ENCODE measurements at regions not wholly inside any gene's neighbourhood (a gene's known extent, or its start where the extent isn't known, plus 50 kb on each side); places are given as distances from the start of the nearest gene placed in this dataset.

DNA sequence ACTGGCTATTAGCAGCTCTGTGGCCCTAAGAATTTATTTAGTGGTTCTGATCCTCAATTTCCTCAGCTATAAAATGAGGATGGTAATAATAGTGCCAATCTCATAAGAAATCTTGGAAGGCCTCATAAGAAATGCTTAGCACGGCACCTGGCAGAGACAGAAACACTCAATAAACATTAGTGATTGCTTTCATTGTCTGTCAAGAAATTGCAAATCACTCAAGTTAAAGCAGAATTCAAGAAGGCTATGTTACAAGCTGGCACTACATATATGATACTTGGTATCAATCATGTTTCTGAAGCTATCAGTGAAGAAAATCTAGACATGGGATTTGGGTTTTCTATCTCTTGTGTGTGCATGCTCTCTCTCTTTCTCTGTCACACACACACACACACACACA lies 267.7 kb upstream of the KCNIP4 start:
- Histone ChIP-seq H3K4me1 (ENCODE audit: insufficient read depth, low read length) (no peaks in the 10 kb centered on the region), H3K27me3 (ENCODE audit: insufficient read depth, low read length, poor library complexity, severe bottlenecking) (no peaks in the 10 kb centered on the region), H3K4me3 (ENCODE audit: low read length) (no peak overlapping the region), H3K27ac (ENCODE audit: low read depth, low read length) (no peak overlapping the region), H3K9me3 (ENCODE audit: low read length) (no peaks in the 10 kb centered on the region), H3K36me3 (ENCODE audit: insufficient read depth, low read length) (no peaks in the 10 kb centered on the region)
- H3K4me3 Mint-ChIP-seq = no peak overlapping the region
- ChIA-PET POLR2A (no interaction called here), CTCF (no interaction called here)
- H3K27me3 Mint-ChIP-seq = peaks cover 0 to 2% of the 10 kb centered on the region in 2 donors
- H3K36me3 Mint-ChIP-seq = no peaks in the 10 kb centered on the region
- DNase-seq = no peak
- no peak overlapping the region for H3K27ac Mint-ChIP-seq
- no peaks in the 10 kb centered on the region for H3K4me1 Mint-ChIP-seq
- H3K9me3 Mint-ChIP-seq = peaks cover 2 to 8% (median 6%) of the 10 kb centered on the region in 5 donors

DNA sequence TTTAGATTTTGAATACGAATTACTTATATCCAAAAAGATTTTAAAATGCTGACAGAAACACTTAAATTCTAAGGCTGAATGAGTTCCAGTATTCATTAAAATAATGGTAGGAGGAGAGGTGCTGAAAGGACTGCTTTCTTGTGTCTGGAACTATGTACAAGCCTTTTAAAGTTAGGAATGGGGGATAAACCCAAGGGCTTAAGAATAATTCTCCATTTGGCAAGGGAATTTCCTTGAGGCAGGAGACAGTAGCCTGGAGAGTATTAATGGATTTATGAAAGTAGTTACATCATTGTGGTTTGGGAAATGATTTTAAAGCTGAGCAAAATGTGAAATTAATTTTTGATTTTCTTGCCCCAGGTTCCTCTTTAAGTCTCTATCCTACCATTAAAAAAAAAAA lies 266.5 kb upstream of the KCNIP4 start:
- Mint-ChIP-seq H3K27ac (no peak overlapping the region), H3K9me3 (peaks cover 2 to 9% (median 6%) of the 10 kb centered on the region in 5 donors), H3K4me1 (no peaks in the 10 kb centered on the region), H3K4me3 (no peak overlapping the region), H3K36me3 (no peaks in the 10 kb centered on the region), H3K27me3 (peaks cover 0 to 2% of the 10 kb centered on the region in 2 donors)
- Histone ChIP-seq H3K4me3 (ENCODE audit: low read length) (no peak overlapping the region), H3K4me1 (ENCODE audit: insufficient read depth, low read length) (no peaks in the 10 kb centered on the region), H3K9me3 (ENCODE audit: low read length) (no peaks in the 10 kb centered on the region), H3K27me3 (ENCODE audit: insufficient read depth, low read length, poor library complexity, severe bottlenecking) (no peaks in the 10 kb centered on the region), H3K27ac (ENCODE audit: low read depth, low read length) (no peak overlapping the region), H3K36me3 (ENCODE audit: insufficient read depth, low read length) (no peaks in the 10 kb centered on the region)
- no peak for DNase-seq
- CTCF ChIA-PET = no interaction called here
- POLR2A ChIA-PET = no interaction called here

DNA sequence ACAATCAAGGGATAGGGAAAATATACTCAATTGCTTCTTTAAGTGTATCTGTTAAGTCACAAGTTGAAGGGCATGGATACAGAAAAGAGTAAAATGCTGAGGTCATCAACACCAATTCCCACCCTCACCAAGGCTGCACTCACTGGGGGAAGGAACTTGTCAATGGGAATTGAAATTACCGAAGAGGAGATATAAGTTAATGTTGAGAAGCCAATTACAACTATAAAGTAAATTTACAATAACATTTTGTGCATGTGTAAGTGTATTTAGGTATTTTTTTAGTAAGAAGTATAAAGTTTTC lies 255.1 kb upstream of the KCNIP4 start:
- H3K27ac ChIP-seq (ENCODE audit: low read depth, low read length) = no peak overlapping the region
- CTCF ChIA-PET = no interaction called here

DNA sequence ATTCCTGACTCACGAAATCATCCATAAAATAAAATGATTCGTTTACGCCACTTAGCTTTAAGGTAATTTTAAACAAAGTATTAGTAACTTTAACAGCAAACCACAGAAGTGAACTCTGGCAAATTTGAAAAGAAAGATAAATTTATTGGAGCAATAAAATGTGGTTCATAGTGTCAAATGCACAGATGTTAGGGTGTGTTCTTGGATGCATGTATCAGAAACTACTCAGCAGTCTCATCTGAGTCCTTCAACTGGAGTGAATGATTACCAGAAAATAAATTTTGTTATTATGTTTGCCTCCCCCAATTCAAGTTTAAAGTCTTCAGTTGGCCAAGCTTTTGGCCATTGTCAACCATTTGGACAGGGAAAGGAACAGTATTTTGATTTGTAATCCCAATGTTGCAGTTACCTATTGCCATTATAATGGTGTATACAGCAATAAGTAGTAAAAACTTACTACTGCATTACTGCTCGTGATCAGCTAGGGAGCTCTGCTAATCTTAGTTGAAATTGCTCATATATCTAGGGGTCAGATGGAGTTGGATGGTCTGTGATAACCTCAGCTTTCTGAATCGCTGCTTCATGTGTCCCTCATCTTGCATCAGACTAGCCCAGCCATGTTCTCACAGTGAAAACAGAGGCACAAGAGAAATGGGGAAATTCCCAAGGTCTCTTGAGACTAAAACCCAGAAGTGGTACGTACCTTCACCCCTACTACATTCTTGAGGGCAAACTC lies 254.6 kb upstream of the KCNIP4 start:
- H3K4me1 ChIP-seq (ENCODE audit: insufficient read depth, low read length) = no peaks in the 10 kb centered on the region
- Mint-ChIP-seq H3K9me3 (peaks cover 0 to 14% (median 2%) of the 10 kb centered on the region in 5 donors), H3K4me1 (no peaks in the 10 kb centered on the region), H3K27me3 (no peaks in the 10 kb centered on the region), H3K36me3 (no peaks in the 10 kb centered on the region), H3K4me3 (no peak overlapping the region), H3K27ac (no peak overlapping the region)
- no peak overlapping the region for H3K4me3 ChIP-seq (ENCODE audit: low read length)
- ChIA-PET CTCF (no interaction called here), POLR2A (no interaction called here)
- H3K27me3 ChIP-seq (ENCODE audit: insufficient read depth, low read length, poor library complexity, severe bottlenecking) = no peaks in the 10 kb centered on the region
- no peak overlapping the region for H3K27ac ChIP-seq (ENCODE audit: low read depth, low read length)
- no peaks in the 10 kb centered on the region for H3K36me3 ChIP-seq (ENCODE audit: insufficient read depth, low read length)
- DNase-seq = no peak
- no peaks in the 10 kb centered on the region for H3K9me3 ChIP-seq (ENCODE audit: low read length)

More for the DNA sequence above, 255.1 kb upstream of the KCNIP4 start:
- no peaks in the 10 kb centered on the region for H3K36me3 Mint-ChIP-seq
- Histone ChIP-seq H3K9me3 (ENCODE audit: low read length) (no peaks in the 10 kb centered on the region), H3K4me1 (ENCODE audit: insufficient read depth, low read length) (no peaks in the 10 kb centered on the region), H3K27me3 (ENCODE audit: insufficient read depth, low read length, poor library complexity, severe bottlenecking) (no peaks in the 10 kb centered on the region), H3K36me3 (ENCODE audit: insufficient read depth, low read length) (no peaks in the 10 kb centered on the region), H3K4me3 (ENCODE audit: low read length) (no peak overlapping the region)
- no peaks in the 10 kb centered on the region for H3K4me1 Mint-ChIP-seq
- H3K27me3 Mint-ChIP-seq = no peaks in the 10 kb centered on the region
- peaks cover 0 to 14% (median 0%) of the 10 kb centered on the region in 5 donors for H3K9me3 Mint-ChIP-seq
- POLR2A ChIA-PET = no interaction called here
- no peak for DNase-seq
- H3K27ac Mint-ChIP-seq = no peak overlapping the region
- H3K4me3 Mint-ChIP-seq = no peak overlapping the region

DNA sequence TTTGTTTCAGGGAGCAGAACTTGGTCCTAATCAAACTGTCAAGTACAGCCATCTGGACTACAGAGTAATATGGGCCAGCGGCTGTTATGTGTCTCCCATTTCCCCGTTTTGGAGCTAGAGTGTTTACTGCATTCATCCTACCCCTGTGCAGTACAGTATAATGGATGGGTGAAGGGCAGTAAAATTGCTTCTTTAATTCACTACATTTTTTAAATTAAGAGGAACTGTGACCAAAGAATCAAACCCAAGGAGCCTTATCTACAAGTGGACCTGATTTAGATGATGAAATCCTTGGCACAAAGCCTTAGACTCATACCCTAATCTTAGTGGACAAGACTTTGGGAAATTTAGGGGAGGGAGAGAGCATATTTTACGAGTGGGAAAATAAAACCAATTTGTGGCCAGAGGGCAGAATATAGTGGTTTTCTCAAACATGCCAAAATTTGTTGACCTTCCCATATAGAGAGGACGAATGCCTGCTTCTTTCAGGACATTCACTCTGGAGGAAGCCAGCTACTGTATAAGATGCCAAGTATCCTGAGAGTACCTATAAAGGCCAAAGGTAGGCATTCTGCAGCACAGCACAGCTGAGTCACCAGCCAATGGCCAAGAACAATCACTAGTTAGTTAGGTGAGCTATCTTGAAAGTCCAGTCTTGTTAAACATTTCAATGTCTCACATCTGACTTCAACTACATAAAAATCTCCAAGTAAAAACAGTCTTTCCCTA lies 253.8 kb upstream of the KCNIP4 start:
- H3K4me3 Mint-ChIP-seq = no peak overlapping the region
- Histone ChIP-seq H3K9me3 (ENCODE audit: low read length) (no peaks in the 10 kb centered on the region), H3K27me3 (ENCODE audit: insufficient read depth, low read length, poor library complexity, severe bottlenecking) (no peaks in the 10 kb centered on the region), H3K4me3 (ENCODE audit: low read length) (no peak overlapping the region), H3K36me3 (ENCODE audit: insufficient read depth, low read length) (no peaks in the 10 kb centered on the region), H3K4me1 (ENCODE audit: insufficient read depth, low read length) (no peaks in the 10 kb centered on the region), H3K27ac (ENCODE audit: low read depth, low read length) (no peak overlapping the region)
- no peaks in the 10 kb centered on the region for H3K36me3 Mint-ChIP-seq
- DNase-seq = no peak
- CTCF ChIA-PET = no interaction called here
- no peaks in the 10 kb centered on the region for H3K27me3 Mint-ChIP-seq
- H3K4me1 Mint-ChIP-seq = no peaks in the 10 kb centered on the region
- POLR2A ChIA-PET = no interaction called here
- H3K27ac Mint-ChIP-seq = no peak overlapping the region
- H3K9me3 Mint-ChIP-seq = peaks cover 0 to 14% (median 2%) of the 10 kb centered on the region in 5 donors

DNA sequence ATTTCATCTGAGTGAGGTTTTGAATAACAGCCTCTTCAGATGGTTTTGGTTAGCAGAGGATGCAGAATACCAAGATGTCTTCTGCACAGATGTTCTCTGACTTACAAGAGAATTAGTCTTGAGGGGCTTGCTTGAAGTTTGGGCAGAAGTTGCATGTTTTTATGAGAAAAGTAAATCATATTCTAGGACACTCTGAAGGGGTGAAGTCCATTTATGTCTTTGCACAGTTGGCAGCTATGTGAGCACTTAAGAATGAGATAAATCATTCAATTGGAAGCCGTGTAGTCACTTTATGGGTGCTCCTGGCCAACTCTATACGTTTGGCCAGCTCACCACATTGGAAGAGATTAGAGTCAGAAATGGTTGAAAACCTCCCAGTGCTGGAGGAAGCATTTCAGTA lies 252.7 kb upstream of the KCNIP4 start:
- no peaks in the 10 kb centered on the region for H3K36me3 Mint-ChIP-seq
- Histone ChIP-seq H3K27me3 (ENCODE audit: insufficient read depth, low read length, poor library complexity, severe bottlenecking) (no peaks in the 10 kb centered on the region), H3K36me3 (ENCODE audit: insufficient read depth, low read length) (no peaks in the 10 kb centered on the region), H3K4me3 (ENCODE audit: low read length) (no peak overlapping the region), H3K27ac (ENCODE audit: low read depth, low read length) (no peak overlapping the region), H3K9me3 (ENCODE audit: low read length) (no peaks in the 10 kb centered on the region), H3K4me1 (ENCODE audit: insufficient read depth, low read length) (no peaks in the 10 kb centered on the region)
- no peak for DNase-seq
- H3K9me3 Mint-ChIP-seq = peaks cover 0 to 14% (median 2%) of the 10 kb centered on the region in 5 donors
- no peaks in the 10 kb centered on the region for H3K4me1 Mint-ChIP-seq
- no peaks in the 10 kb centered on the region for H3K27me3 Mint-ChIP-seq
- CTCF ChIA-PET = no interaction called here
- H3K4me3 Mint-ChIP-seq = no peak overlapping the region
- POLR2A ChIA-PET = no interaction called here
- H3K27ac Mint-ChIP-seq = no peak overlapping the region

DNA sequence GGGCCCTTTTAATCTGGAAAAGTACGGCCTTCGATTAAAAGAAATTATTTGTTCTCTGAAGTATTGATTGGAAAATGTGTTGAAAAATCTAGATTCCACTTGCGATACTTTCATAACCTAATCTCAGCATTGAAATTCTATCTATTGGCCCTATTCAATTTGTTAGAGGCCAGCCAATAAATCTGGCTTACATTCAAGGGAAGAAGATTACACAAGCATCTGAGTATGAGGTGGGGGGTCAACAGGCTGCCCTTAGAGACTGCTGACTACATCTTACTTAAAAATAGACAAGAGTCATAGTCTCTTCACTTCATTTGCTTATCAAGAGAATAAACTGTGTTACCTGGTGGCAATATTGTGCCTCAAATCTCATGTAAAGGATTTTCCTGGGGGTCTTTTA lies 248.0 kb upstream of the KCNIP4 start:
- Mint-ChIP-seq H3K9me3 (peaks cover 2 to 14% (median 3%) of the 10 kb centered on the region in 5 donors), H3K4me1 (no peaks in the 10 kb centered on the region), H3K27ac (no peak overlapping the region), H3K36me3 (no peaks in the 10 kb centered on the region), H3K27me3 (peaks cover 0 to 2% of the 10 kb centered on the region in 2 donors), H3K4me3 (no peak overlapping the region)
- H3K4me3 ChIP-seq (ENCODE audit: low read length) = no peak overlapping the region
- H3K9me3 ChIP-seq (ENCODE audit: low read length) = no peaks in the 10 kb centered on the region
- no peaks in the 10 kb centered on the region for H3K4me1 ChIP-seq (ENCODE audit: insufficient read depth, low read length)
- H3K27ac ChIP-seq (ENCODE audit: low read depth, low read length) = no peak overlapping the region
- H3K27me3 ChIP-seq (ENCODE audit: insufficient read depth, low read length, poor library complexity, severe bottlenecking) = no peaks in the 10 kb centered on the region
- DNase-seq = no peak
- ChIA-PET CTCF (no interaction called here), POLR2A (no interaction called here)
- H3K36me3 ChIP-seq (ENCODE audit: insufficient read depth, low read length) = no peaks in the 10 kb centered on the region

DNA sequence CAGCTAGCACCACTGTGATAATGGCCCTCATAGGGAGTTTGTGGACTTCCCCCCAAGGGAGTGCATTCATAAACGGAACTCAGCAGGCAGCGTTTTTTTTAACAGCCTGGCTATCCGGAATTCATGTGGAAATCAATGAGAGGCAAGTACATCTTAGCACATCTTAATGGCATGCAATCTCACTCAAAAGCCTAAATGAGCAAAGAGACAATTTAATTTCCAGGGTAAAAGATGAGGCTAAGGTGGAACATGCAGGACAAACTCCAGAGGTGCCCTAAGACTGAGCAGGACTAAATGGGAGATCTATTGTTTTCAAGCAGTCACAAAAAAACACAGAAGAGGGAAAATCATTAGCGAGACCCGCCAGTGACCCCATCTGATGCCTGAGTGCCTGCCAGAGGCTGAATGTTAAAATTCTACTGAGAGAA lies 243.5 kb upstream of the KCNIP4 start:
- H3K4me3 Mint-ChIP-seq = no peak overlapping the region
- H3K9me3 Mint-ChIP-seq = peaks cover 0 to 22% (median 7%) of the 10 kb centered on the region in 5 donors
- DNase-seq = no peak
- Histone ChIP-seq H3K4me3 (ENCODE audit: low read length) (no peak overlapping the region), H3K27ac (ENCODE audit: low read depth, low read length) (no peak overlapping the region), H3K4me1 (ENCODE audit: insufficient read depth, low read length) (no peaks in the 10 kb centered on the region), H3K27me3 (ENCODE audit: insufficient read depth, low read length, poor library complexity, severe bottlenecking) (no peaks in the 10 kb centered on the region), H3K9me3 (ENCODE audit: low read length) (no peaks in the 10 kb centered on the region), H3K36me3 (ENCODE audit: insufficient read depth, low read length) (no peaks in the 10 kb centered on the region)
- H3K4me1 Mint-ChIP-seq = no peaks in the 10 kb centered on the region
- POLR2A ChIA-PET = no interaction called here
- H3K36me3 Mint-ChIP-seq = no peaks in the 10 kb centered on the region
- H3K27me3 Mint-ChIP-seq = peaks cover 0 to 2% of the 10 kb centered on the region in 2 donors
- CTCF ChIA-PET = no interaction called here
- no peak overlapping the region for H3K27ac Mint-ChIP-seq
